ENCODE measurements at regions not wholly inside any gene's neighbourhood (a gene's known extent, or its start where the extent isn't known, plus 50 kb on each side); places are given as distances from the start of the nearest gene placed in this dataset.
"Not testable (repeated sequence)": the region's sequence is repeated elsewhere in the genome, so short reads cannot be mapped to it uniquely, and the experiment has no call there.

DNA sequence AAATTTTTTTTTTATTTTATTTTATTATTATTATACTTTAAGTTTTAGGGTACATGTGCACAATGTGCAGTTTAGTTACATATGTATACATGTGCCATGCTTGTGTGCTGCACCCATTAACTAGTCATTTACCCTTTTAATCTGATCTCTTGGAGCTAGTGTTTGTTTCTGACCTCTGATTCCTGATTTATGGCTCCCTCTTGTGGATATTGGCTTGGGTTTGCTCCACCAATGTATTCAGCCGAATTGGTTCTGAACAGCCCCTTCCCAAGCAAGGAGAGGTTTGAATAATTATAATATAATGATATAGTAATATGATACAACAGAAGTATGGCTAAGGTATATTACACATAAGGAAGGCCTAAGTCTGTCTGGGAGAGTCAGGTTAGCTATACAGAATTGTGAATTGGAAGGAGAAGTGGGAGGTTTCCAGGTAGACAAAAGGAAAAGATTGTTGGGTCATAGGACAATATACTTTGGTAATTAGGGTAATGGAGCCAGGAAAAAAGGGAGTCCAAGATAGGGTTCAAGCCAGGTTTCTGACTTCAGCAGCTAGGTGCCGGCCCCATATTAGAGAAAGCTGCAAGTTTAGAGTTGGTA is 53.1 kb upstream of the HMCN1 start:
- no peak for DNase-seq (ENCODE audit: extremely low read depth in 1 of 2, low read depth in 1 of 2)

DNA sequence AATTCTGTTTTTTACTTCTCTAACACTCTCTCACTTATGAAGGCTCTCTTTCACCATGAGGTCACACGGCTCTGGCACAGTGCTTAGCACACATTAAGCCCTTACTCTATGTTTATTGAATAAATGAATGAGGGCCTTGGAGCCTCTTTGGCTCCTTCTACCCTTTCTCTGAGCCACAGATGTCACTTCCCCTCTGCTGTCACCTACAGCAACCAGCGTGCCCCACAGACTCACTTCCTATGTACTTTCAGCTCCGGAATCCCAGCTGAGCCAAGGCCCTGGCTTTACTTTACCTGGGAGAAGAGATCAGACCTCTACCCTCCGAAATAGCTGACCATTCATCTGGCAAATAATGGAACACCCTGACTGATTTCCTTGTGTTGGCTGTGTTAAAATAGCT is 53.7 kb upstream of the HMCN1 start:
- DNase-seq (ENCODE audit: extremely low read depth in 1 of 2, low read depth in 1 of 2), result no peak

DNA sequence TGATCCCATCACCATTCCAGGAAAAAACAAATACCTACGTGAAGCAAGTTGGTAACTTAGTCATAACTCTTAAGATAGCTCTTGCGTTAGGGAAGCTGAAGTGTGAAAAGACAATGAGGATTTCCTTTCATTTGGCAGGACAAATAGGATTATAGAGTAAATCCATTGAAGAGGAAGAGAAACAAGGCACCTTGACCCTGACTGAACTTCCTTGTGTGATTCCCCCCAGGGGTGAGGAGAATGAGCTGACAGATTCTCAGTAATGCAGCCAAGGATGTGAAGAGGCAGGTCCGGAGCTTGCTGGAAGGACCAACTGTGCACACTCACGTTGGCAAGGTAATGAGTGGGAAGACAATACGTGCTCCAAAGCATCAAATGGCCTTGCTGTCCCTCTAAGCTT is 55.0 kb upstream of the HMCN1 start:
- no peak for DNase-seq (ENCODE audit: extremely low read depth in 1 of 2, low read depth in 1 of 2)

DNA sequence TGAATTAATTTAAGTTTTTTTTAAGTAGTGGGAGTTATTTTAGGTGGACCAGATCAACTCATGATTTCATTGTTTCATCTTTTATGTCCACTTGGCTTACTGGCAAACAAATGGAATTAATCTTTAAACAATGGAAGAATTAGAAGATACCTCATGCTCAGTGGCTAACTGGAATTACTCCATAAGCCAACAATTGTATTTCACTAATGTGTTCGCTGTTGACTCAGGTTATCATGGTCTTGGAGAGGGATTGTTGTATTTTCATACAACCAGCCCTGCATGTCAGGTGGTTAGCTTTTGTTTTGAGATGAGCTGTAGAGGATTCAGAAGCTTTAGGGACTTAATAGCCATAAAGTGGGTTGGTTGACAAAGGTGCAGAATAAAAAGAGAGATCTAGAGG is 57.2 kb upstream of the HMCN1 start:
- no peak for DNase-seq (ENCODE audit: extremely low read depth in 1 of 2, low read depth in 1 of 2)

DNA sequence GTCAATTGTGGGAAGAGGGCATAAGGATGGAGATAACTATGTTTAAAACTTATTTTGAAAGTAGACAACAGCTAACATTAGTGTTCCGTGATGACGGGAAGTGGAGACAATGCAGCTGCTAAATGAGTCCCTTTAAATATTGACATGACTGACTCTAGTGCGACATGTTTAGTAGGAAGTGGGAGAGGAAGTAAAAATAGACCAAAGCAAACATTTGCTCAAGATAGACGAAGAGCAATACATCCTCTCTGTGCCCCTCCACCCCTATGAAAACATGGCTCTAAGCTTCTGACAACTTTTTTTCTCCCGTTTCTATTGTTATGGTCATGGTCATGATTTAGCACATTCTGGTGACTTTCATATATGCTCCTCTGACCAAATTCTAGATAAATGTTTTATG is 60.0 kb upstream of the HMCN1 start:
- DNase-seq (ENCODE audit: extremely low read depth in 1 of 2, low read depth in 1 of 2), result no peak

DNA sequence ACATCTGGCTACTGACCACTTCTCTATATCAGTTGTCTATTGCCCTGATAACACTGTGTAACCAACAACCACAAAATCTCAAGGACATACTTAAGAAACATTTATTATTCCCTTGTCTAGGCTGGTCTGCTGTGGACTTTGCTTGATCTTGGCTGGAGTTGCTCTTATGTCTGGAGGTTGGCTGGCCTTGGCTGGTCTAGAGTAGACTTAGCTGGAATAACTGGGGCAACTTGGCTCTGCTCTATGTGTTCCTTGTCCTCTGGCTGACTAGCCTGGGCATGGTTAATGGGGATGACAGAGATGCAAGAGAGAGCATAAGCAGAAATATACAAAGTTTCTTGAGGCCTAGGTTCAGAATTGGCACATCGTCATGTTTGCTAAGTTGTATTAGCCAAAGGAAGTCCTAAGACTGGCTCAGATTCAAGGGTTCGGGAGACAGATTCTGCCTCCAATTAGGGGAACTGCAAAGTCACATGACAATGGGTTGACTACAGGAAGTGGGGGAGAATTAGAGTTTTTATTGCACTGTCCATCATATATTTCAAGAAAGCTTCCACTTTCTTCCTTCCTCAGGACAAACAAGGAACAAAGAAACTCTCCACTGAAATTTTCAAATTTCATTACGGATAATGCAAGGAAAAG is 61.4 kb upstream of the HMCN1 start:
- no peak for DNase-seq (ENCODE audit: extremely low read depth in 1 of 2, low read depth in 1 of 2)

DNA sequence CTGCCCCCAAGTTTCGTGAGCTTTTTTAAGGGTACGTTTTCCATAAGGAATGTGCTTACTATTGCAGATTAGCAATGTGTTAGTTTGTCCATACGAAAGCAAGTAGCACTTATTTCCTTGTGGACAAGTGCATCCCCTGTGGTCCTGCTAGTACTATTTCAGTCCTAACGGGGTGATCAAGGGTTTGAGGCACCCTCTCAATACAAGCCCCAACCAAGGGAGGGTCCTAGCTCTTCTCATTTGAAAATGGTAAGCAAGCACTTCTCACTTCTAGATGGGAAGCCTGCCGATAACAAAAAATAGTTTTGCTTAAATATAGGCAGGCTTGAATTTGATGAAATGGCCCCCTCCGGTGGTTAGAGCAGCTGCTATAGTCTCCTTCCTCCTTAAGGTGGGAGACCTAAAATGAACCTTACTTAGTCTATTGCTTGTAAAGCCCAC is 64.0 kb upstream of the HMCN1 start:
- peak; percentile 17 to 33 for DNase-seq (ENCODE audit: extremely low read depth in 1 of 2, low read depth in 1 of 2)

DNA sequence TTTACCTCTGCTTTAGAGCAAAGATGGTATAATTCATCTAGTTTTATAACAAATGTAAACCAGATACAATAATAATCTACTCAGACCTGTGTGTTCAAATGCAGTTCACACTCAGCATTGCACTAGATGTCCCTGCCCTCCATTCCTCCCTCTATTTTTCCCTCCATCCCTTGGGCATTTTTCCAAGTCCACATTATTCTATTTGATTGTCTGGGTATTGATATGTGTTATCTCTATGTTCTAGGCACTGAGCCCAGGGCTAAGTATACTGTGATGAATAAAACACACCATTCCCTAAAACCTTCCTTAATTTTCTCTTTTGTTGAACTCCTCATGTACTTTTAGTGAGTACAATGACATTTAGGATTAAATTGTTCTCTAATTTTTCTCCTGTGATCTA is 66.2 kb upstream of the HMCN1 start:
- DNase-seq (ENCODE audit: extremely low read depth in 1 of 2, low read depth in 1 of 2), result no peak

DNA sequence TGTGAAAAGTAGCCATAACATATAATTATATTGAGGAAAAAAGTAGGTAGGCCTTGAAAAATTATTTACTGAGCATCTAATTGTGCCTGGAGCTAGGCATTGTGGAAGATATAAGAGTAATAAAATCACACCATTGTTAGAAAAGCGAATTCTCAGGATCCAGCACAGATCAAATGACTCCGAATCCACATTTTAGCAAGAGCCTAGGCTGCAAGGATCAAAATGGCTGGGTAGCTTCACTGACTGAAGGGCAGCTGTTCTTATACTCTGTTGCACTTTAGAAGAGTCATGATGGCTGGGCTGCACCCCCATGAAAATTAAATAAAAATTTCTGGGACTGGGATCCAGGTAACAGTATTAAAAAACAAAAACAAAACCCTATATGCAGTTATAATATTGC is 67.6 kb upstream of the HMCN1 start:
- DNase-seq (ENCODE audit: extremely low read depth in 1 of 2, low read depth in 1 of 2), result no peak

DNA sequence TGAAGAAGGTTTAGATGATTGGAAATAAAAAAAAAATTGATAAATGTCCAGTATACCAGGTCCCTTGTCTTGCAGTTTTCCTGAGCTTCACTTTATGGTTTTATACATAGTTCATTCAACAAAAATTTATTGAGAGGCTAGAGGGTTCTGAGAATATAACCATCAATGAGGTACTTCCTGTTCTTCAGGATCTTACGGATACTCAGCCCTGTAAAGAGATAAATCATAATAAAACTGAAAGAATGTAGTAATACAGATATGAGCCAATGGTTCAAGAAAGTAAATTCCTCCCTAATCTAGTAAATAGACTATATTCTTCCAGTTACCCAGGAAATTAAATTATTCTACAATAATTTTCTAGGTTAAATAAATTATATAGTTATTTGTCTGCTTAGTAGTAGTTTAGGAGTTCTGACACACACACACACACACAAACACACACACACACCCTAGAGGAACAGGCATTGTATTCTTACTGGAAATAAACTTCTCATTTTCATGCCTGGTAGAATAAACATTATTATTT is 70.4 kb upstream of the HMCN1 start:
- no peak for DNase-seq (ENCODE audit: extremely low read depth in 1 of 2, low read depth in 1 of 2)

DNA sequence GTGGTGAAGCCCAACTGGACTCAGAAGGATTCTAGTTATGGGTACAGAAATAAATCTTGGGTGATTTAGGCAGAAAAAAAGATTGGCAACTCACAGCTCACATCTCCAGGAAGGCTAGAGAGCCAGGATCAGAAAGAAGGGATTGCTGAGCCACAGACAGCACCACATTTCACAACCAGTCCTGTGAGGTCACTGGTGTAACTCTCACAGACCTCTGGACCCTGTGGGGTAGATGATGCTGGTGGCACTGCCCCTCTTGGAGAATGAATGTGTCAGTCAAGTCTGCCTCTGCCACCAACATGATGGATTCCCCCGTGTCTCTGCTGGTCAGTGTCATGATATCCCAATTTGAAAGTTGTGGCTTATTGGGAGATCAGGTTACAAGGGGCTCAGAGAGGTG is 70.9 kb upstream of the HMCN1 start:
- no peak for DNase-seq (ENCODE audit: extremely low read depth in 1 of 2, low read depth in 1 of 2)

DNA sequence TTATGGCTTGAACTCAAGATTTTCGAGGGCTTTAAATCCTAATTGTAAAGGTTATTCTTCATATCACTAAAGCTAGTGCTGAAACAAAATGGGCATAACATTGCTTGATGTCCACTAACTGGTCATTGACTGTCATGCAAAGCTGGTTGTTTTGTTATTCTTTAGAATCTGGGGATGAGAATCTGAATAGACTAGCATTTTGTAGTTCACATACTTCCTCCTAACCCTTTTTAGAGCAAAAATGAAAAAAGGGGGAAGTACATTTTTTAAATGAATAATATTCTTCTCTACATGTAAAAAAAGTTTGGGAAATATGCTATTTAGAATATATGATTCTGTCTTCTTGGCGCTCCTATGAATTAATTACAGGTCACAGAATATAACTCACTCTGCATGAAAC is 72.2 kb upstream of the HMCN1 start:
- DNase-seq (ENCODE audit: extremely low read depth in 1 of 2, low read depth in 1 of 2), result no peak

DNA sequence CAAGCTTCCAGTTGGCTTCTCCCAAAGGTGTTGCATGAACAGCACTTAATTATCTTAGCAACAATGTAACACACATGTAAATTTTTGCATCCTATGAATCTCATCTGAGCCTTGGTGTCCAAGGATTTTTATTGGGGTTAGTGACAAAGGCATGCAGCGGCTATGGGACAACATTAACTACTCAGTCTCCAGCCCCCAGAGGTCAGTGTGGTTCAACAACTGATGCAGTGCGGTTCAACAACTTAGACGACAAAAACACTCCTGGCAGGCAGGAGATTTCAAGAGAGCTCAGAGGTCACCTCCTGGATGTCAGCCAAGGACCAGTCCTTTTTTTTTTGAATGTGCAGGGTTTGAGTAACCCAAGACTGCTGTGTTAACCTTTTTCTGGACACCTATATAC is 77.5 kb upstream of the HMCN1 start:
- no peak for DNase-seq (ENCODE audit: extremely low read depth in 1 of 2, low read depth in 1 of 2)

DNA sequence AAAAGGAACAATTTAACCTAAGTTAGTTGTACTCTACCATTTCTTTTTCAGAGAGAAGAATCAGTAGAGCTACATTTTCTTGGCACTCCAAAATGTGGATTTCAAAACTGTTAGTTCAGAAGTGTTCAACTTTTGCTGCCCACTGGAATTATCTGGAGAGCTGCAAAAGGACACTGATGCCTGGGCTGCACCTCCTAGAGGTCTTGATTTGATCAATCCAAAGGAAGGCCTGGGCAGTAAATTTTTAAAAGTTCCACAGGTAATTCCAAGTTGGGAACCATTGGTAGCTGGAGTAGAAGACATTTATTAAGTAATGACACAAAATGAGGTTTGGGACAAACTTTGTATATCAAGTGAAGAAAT is 79.3 kb upstream of the HMCN1 start:
- no peak for DNase-seq (ENCODE audit: extremely low read depth in 1 of 2, low read depth in 1 of 2)

DNA sequence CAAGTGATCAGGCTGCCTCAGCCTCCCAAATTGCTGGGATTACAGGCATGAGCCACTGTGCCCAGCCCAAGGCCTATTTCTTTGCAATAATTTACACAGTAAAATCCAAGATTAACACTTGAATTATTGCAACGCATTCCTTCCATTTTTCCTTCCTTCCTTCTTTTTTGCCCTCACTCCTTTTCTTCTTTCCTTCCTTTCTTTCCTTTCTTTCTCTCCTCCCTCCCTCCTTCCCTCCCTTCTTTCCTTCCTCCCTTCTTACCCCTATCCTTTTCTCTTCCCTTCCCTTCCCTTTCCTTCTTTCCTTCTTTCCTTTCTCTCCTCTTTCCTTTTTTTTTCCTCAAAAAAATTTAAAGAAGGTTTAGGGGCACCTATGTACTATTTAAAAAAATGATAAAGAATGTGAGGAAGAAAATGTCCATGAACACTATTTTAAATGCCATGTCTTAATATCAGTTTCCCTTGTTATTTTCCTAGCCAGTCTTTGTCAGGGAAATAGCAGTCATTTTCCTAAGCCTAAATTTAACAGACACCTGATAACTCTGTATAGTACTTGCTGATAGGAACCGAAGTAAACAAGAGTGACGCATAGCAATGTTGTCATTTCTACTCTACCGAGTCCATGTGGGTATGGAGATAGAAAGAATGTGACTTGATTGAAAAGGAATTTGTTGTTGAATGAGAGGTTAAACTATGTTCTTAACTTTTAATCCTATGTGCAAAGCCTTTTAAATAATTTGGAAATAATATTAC is 79.8 kb upstream of the HMCN1 start:
- no peak for DNase-seq (ENCODE audit: extremely low read depth in 1 of 2, low read depth in 1 of 2)

DNA sequence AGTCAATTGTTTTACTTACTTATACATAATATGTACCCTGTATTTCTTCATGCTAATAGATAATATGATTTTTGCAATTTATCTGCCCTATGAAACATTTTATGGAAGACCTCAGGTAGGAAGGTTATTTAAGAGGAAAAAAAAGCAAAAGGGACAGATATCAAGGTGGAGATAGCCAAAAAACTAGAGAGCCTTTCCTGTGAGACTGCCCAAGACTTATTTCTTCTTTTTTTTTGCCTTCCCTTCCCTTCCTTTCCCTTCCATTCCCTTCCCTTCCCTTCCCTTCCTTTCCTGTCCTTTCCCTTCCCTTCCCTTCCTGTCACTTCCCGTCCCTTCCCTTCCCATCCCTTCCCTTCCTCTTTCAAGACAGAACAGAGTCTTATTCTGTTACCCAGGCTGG is 80.6 kb upstream of the HMCN1 start:
- DNase-seq (ENCODE audit: extremely low read depth in 1 of 2, low read depth in 1 of 2), result no peak

DNA sequence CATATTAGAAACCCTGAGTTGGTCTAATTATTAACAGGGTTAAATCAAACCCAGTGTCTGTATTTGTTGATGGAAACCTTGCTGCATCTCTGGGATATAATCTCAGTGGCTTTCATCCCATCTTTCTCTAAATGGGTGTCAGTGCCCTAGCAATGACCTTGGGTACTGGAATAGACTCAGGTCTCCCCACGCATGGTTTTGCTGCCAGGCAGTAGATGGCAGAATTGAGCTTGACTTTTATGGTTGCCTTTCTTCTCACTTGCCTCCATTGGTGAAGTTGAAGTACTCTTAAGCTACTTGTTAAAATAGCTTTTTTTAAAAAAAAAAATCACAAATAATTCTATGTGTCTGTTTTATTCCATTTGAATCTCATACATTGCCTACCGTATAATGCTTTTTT is 81.8 kb upstream of the HMCN1 start:
- no peak for DNase-seq (ENCODE audit: extremely low read depth in 1 of 2, low read depth in 1 of 2)

DNA sequence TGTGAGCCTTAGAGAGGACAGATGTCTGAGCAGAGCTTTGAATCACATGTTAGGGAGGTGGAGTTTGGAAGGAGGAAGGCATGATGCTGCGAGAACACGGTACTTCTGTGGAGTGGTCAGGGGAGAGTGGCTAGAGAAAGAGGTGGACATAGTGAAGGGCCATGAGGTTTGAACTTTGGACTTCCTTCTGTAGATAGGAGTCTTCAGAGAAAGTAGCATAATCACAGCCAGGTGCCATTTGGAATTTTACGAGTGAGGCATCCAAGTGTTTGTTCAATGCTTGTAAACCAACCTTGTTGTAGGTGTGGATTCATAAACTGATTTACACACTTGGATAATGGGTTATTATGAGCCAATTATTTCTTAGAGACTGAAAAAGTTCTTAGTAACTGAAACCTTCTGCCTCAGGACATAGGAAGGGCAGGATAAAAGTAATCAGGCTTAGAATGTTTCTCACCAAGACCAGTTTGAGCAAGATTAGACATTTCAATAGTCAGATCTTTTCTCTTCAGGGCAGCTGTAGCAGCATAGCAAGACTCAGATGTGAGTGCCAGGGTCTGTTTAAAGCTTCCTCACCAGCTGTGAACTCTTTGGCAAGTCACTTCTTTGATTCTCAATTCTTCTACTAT is 83.5 kb upstream of the HMCN1 start:
- DNase-seq (ENCODE audit: extremely low read depth in 1 of 2, low read depth in 1 of 2), result no peak

DNA sequence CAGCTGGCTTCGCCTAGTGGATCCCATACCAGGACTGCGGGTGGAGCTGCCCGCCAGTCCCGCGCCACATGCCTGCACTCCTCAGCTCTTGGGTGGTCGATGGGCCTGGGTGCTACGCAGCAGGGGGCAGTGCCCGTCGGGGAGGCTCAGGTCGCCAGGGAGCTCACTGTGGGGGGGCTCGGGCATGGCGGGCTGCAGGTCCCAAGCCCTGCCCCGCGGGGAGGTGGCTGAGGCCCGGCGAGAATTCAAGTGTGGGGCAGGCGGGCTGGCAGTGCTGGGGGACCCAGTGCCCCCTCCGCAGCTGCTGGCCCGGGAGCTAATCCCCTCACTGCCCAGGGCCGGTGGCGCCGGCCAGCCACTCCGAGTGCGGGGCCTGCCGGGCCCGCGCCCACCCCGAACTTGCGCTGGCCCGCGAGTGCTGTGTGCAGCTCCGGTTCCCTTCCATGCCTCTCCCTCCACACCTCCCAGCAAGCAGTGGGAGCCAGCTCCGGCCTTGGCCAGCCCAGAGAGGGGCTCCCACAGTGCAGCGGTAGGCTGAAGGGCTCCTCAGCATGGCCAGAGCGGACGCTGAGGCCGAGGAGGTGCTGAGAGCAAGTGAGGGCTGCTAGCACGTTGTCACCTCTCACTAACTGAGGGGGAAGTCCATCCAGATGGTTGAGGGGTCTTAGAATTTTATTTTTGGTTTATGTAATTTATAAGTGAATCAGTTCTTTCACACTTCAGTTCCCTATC is 85.2 kb upstream of the HMCN1 start:
- DNase-seq (ENCODE audit: extremely low read depth in 1 of 2, low read depth in 1 of 2), result no peak

DNA sequence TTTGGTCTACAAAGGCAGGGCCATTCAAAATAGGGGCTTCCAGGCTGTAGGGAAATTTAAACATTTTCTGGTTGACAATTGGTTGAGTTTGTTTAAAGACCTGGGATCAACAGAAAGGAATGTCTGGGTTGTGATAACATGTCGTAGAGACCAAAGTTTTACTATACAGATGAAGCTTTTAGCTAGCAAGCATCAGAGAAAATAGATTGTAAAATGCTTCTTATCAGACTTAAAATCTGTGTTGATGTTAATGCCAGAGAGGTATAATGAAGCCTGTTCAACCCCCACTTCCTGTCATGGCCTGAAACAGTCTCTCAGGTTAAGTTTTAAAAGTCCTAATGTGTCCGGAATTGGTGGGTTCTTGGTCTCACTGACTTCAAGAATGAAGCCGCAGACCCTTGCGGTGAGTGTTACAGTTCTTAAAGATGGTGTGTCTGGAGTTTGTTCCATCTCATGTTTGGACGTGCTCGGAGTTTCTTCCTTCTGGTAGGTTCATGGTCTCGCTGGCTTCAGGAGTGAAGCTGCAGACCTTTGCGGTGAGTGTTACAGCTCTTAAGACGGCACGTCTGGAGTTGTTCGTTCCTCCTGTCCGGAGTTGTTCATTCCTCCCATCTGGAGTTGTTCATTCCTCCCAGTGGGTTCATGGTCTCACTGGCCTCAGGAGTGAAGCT is 86.5 kb upstream of the HMCN1 start:
- not testable (repeated sequence) for DNase-seq (ENCODE audit: extremely low read depth in 1 of 2, low read depth in 1 of 2)

Measured in activated CD8-positive, alpha-beta memory T cell treated with anti-CD3 and anti-CD28 coated beads for 1 hour (primary cell).